Keratinocyte (primary cell): ENCODE measurements at regions not wholly inside any gene's neighbourhood (a gene's known extent, or its start where the extent isn't known, plus 50 kb on each side); places are given as distances from the start of the nearest gene placed in this dataset.

Source experiments
- DNase-seq: peaks from one replicate; pipeline ENCODE4 v3.0.0-alpha.2; 2011; ENCODE audit warnings: low read depth, missing footprints, low spot score
- FAIRE-seq: peaks from 2 replicates; lab custom pipeline; 2011; peaks lifted over from hg19 to GRCh38; lab: Jason Lieb, UNC
- H2AFZ ChIP-seq: 2 replicates; pipeline ENCODE4 v1.6.0; 2012; ENCODE audit warnings: low read length, control low read depth, inconsistent platforms; ENCODE audit not compliant: control insufficient read depth
- H3K27ac ChIP-seq: 2 replicates; pipeline ENCODE4 v1.5.1; 2011; ENCODE audit warnings: low read length; ENCODE audit not compliant: control insufficient read depth, insufficient read depth
- H3K27me3 ChIP-seq: 3 replicates; pipeline ENCODE4 v1.6.0; 2011; ENCODE audit warnings: low read length; ENCODE audit not compliant: control insufficient read depth, insufficient read depth; ENCODE audit errors: extremely low read depth
- H3K36me3 ChIP-seq, 2 experiments: 2 replicates in 1 of 2; 3 replicates in 1 of 2; pipeline ENCODE4 v1.5.1; 2011; ENCODE audit warnings: low read length in 2 of 2, mild to moderate bottlenecking in 1 of 2; ENCODE audit not compliant: control insufficient read depth in 2 of 2, insufficient read depth in 2 of 2; ENCODE audit errors: extremely low read depth in 1 of 2
- H3K4me1 ChIP-seq: 3 replicates; pipeline ENCODE4 v1.5.1; 2011; ENCODE audit warnings: low read length; ENCODE audit not compliant: control insufficient read depth, insufficient read depth; ENCODE audit errors: extremely low read depth
- H3K4me2 ChIP-seq: 3 replicates; pipeline ENCODE4 v1.6.0; 2011; ENCODE audit warnings: low read depth, low read length; ENCODE audit not compliant: control insufficient read depth, insufficient read depth; ENCODE audit errors: extremely low read depth
- H3K4me3 ChIP-seq, 3 experiments: fragments of 200-600 bp in 1 of 3; sonication (generic) in 1 of 3; 2 replicates in 2 of 3; 3 replicates in 1 of 3; pipeline ENCODE4 v1.5.1; 2011 to 2016; ENCODE audit warnings: low read length in 3 of 3, mild to moderate bottlenecking in 3 of 3, control low read depth in 2 of 3, inconsistent platforms in 1 of 3, low read depth in 1 of 3, mixed read lengths in 1 of 3, mixed run types in 1 of 3, moderate library complexity in 1 of 3; ENCODE audit not compliant: control insufficient read depth in 2 of 3, insufficient read depth in 2 of 3; ENCODE audit errors: extremely low read depth in 1 of 3
- H3K79me2 ChIP-seq: 2 replicates; pipeline ENCODE4 v1.6.0; 2012; ENCODE audit warnings: low read length; ENCODE audit not compliant: control insufficient read depth, insufficient read depth
- H3K9ac ChIP-seq: 3 replicates; pipeline ENCODE4 v1.6.0; 2011; ENCODE audit warnings: low read length; ENCODE audit not compliant: control insufficient read depth, insufficient read depth; ENCODE audit errors: extremely low read depth
- H3K9me1 ChIP-seq: 3 replicates; pipeline ENCODE4 v1.6.0; 2011; ENCODE audit warnings: low read length; ENCODE audit not compliant: control insufficient read depth, insufficient read depth; ENCODE audit errors: extremely low read depth
- H3K9me3 ChIP-seq: 2 replicates; pipeline ENCODE4 v1.5.1; 2012; ENCODE audit warnings: low read depth, low read length; ENCODE audit not compliant: control insufficient read depth
- H4K20me1 ChIP-seq: 3 replicates; pipeline ENCODE4 v1.6.0; 2011; ENCODE audit warnings: low read length; ENCODE audit not compliant: control insufficient read depth, insufficient read depth; ENCODE audit errors: extremely low read depth
- EZH2 ChIP-seq: IDR thresholded peaks from one replicate; pipeline ENCODE4 v1.6.1; 2012; ENCODE audit warnings: inconsistent platforms, mild to moderate bottlenecking, low read length, moderate library complexity
- dilution Hi-C: fragments of 300-500 bp; cut with MboI; formaldehyde crosslinking; loops from one replicate; pipeline ENCODE4 v1.7.0; 2020; ENCODE audit warnings: low sequenced_read_pairs; ENCODE audit not compliant: extremely low pct_ligation_motif_present
- TF ChIP-seq, protein P1 (sequence below), 3 experiments: IDR thresholded peaks in 1 of 3; conservative IDR thresholded peaks in 1 of 3; optimal IDR thresholded peaks in 1 of 3; 2 replicates in 2 of 3; 3 replicates in 1 of 3; pipeline versions ENCODE3 to v1.5.1; 2011; ENCODE audit warnings: low read length in 3 of 3, mild to moderate bottlenecking in 3 of 3, moderate library complexity in 2 of 3, control low read depth in 1 of 3, inconsistent platforms in 1 of 3; ENCODE audit not compliant: insufficient read depth in 2 of 3; ENCODE audit errors: extremely low read depth in 1 of 3

DNA sequence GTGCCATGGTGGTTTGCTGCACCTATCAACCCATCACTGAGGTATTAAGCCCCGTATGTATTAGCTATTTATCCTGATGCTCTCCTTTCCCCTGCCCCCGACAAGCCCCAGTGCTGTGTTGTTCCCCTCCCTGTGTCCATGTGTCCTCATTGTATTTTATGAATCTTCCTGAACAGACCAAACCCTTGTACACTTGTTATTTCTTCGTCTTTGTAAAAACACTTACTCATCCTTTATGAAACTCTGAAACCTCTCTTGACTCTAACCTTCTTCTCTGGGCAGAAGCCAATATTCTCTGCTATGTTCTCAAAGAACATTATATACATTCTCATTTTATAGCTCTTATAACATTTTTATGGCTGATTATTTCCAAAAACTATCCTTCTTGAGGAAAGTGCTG, 746.9 kb downstream of the EFNB2 start:
- Histone ChIP-seq H3K4me1 (no peaks in the 10 kb centered on the region), H3K4me2 (no peak overlapping the region), H2AFZ (no peak overlapping the region), H3K36me3 (no peaks in the 10 kb centered on the region), H3K27ac (no peak overlapping the region), H4K20me1 (no peaks in the 10 kb centered on the region), H3K4me3 (no peak overlapping the region), H3K9me3 (no peaks in the 10 kb centered on the region), H3K27me3 (no peaks in the 10 kb centered on the region), H3K9me1 (no peaks in the 10 kb centered on the region), H3K9ac (no peak overlapping the region), H3K79me2 (no peaks in the 10 kb centered on the region)
- dilution Hi-C loops: no loop called here
- DNase-seq: no peak
- no peak for TF ChIP-seq EZH2
- TF ChIP-seq, protein P1, sequence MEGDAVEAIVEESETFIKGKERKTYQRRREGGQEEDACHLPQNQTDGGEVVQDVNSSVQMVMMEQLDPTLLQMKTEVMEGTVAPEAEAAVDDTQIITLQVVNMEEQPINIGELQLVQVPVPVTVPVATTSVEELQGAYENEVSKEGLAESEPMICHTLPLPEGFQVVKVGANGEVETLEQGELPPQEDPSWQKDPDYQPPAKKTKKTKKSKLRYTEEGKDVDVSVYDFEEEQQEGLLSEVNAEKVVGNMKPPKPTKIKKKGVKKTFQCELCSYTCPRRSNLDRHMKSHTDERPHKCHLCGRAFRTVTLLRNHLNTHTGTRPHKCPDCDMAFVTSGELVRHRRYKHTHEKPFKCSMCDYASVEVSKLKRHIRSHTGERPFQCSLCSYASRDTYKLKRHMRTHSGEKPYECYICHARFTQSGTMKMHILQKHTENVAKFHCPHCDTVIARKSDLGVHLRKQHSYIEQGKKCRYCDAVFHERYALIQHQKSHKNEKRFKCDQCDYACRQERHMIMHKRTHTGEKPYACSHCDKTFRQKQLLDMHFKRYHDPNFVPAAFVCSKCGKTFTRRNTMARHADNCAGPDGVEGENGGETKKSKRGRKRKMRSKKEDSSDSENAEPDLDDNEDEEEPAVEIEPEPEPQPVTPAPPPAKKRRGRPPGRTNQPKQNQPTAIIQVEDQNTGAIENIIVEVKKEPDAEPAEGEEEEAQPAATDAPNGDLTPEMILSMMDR (optimal IDR thresholded peaks at IDR 0.05 in 1 of 3, IDR thresholded peaks at IDR 0.05 in 1 of 3, conservative IDR thresholded peaks at IDR 0.05 in 1 of 3; ENCODE audit: extremely low read depth in 1 of 3, insufficient read depth in 2 of 3, low read length in 3 of 3): no peak
- no peak for FAIRE-seq

DNA sequence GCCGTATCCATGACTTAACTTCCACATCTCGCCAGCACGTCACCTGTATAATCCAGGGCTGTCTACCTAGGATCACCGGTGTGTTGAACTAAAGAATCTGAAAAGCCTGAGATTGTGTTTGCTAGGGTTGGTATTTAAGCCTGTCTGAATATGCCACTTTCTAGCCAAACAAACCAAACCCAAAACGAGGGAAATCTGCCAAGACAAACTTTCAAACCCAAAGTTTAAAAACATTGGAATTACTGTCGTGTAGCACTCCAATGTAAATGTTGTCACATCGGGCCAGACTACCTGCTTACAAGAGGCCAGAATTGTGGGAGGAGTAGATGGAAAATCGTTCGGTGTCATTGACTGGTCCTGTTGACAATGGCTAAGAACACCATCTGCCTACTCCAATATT, 747.8 kb downstream of the EFNB2 start:
- Histone ChIP-seq H3K4me3 (no peak overlapping the region), H3K9me3 (no peaks in the 10 kb centered on the region), H3K4me2 (no peak overlapping the region), H3K9me1 (no peaks in the 10 kb centered on the region), H3K27ac (no peak overlapping the region), H3K79me2 (no peaks in the 10 kb centered on the region), H3K4me1 (no peaks in the 10 kb centered on the region), H3K9ac (no peak overlapping the region), H4K20me1 (no peaks in the 10 kb centered on the region), H3K27me3 (no peaks in the 10 kb centered on the region), H2AFZ (no peak overlapping the region), H3K36me3 (no peaks in the 10 kb centered on the region)
- dilution Hi-C loops: no loop called here
- DNase-seq (no peak), FAIRE-seq (no peak)
- TF ChIP-seq, protein P1 (optimal IDR thresholded peaks at IDR 0.05 in 1 of 3, IDR thresholded peaks at IDR 0.05 in 1 of 3, conservative IDR thresholded peaks at IDR 0.05 in 1 of 3; ENCODE audit: extremely low read depth in 1 of 3, insufficient read depth in 2 of 3, low read length in 3 of 3): no peak
- TF ChIP-seq EZH2: no peak
